ENCODE measurements at regions not wholly inside any gene's neighbourhood (a gene's known extent, or its start where the extent isn't known, plus 50 kb on each side); places are given as distances from the start of the nearest gene placed in this dataset.

- TF ChIP-seq EP300 (IDR thresholded peaks at IDR 0.05), result no peak
- TF ChIP-seq, protein P1, sequence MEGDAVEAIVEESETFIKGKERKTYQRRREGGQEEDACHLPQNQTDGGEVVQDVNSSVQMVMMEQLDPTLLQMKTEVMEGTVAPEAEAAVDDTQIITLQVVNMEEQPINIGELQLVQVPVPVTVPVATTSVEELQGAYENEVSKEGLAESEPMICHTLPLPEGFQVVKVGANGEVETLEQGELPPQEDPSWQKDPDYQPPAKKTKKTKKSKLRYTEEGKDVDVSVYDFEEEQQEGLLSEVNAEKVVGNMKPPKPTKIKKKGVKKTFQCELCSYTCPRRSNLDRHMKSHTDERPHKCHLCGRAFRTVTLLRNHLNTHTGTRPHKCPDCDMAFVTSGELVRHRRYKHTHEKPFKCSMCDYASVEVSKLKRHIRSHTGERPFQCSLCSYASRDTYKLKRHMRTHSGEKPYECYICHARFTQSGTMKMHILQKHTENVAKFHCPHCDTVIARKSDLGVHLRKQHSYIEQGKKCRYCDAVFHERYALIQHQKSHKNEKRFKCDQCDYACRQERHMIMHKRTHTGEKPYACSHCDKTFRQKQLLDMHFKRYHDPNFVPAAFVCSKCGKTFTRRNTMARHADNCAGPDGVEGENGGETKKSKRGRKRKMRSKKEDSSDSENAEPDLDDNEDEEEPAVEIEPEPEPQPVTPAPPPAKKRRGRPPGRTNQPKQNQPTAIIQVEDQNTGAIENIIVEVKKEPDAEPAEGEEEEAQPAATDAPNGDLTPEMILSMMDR (IDR thresholded peaks at IDR 0.05), result no peak
Observed at GRCh38 chr7:25862261-25863004, 289.6 kb upstream of the NFE2L3 start.
